HG02938 (cell line): ENCODE measurements at regions not wholly inside any gene's neighbourhood (a gene's known extent, or its start where the extent isn't known, plus 50 kb on each side); places are given as distances from the start of the nearest gene placed in this dataset.
A peak's percentile ranks its signal among the peaks of the same experiment; 100 is the strongest.
"Not testable (repeated sequence)": the region's sequence is repeated elsewhere in the genome, so short reads cannot be mapped to it uniquely, and the experiment has no call there.

Experiments used
- ATAC-seq: cut with Tn5 transposase; IDR thresholded peaks from one replicate; pipeline ENCODE4 v1.9.1; 2021; ENCODE audit warnings: mild to moderate bottlenecking, moderate library complexity; ENCODE audit not compliant: unreplicated experiment

DNA sequence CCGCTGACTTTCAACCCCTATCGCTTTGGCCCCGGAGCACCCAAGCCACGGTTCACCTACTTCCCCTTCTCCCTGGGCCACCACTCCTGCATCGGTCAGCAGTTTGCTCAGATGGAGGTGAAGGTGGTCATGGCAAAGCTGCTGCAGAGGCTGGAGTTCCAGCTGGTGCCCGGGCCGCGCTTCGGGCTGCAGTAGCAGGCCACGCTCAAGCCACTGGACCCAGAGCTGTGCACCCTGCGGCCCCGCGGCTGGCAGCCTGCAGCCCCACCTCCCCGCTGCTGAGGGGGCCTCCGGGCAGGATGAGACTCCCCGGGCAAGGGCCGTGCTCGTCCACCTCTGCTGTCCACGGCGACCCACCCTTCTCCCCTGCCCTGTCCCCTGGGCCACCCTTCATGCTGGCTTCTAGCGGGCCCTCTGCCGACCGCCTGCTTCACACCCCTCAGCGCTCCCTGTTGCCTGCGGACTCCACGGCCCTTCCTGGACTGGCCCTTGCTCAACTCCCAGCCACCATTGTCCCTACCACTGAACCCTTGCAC is 92.2 kb upstream of the TRABD2B start:
- ATAC-seq = no peak

DNA sequence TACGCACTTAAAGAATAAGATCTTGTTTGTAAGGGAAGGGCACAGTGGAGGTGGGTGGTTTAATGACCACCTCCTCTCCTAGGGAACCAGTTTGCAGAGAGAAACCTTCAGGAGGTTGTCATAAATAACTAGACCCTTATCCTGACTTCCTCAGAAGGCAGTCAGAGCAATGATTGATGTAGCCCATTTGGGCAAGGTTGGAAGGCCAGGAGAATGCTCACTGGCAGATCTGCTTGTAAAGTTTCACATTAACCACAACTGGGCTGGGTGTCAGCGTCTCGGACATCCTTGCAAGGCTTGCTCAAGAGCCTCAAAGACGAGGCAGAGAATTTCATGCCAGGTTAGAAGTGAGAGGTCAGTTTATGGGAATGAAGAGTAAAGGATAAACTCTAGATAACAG is 87.6 kb upstream of the TRABD2B start:
- no peak for ATAC-seq

DNA sequence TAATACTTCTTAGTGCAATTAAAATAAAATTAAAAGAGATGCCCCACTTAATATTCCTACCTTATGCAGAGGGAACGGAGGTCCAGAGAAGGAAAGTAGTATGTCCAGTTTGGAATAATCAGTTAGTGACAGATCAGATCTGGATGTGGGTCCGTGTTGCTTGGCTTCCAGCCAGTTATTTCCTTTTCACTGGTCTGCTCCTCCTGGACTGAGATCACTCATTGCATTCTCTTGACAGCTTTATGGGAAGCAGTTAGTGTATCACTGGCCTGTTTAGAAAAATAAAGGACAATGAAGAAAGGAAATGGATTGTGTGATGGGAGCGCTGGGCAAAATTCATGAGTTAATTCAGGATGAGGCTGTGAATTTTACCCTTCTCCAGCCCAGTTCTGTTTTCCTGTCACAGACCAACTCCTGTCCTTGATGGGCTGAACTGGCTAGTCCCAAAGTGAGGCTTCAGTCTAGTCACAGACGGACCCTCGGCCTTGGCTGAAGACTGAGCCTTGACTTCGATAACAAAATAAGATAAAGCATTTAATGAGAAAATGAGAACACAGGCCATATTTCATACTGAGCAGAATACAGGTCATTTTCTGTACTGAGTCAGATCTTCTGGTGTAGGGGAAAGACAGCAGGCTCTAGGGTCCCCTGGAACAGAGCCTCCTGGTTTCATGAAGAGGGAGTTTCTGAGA is 85.2 kb upstream of the TRABD2B start:
- no peak for ATAC-seq

DNA sequence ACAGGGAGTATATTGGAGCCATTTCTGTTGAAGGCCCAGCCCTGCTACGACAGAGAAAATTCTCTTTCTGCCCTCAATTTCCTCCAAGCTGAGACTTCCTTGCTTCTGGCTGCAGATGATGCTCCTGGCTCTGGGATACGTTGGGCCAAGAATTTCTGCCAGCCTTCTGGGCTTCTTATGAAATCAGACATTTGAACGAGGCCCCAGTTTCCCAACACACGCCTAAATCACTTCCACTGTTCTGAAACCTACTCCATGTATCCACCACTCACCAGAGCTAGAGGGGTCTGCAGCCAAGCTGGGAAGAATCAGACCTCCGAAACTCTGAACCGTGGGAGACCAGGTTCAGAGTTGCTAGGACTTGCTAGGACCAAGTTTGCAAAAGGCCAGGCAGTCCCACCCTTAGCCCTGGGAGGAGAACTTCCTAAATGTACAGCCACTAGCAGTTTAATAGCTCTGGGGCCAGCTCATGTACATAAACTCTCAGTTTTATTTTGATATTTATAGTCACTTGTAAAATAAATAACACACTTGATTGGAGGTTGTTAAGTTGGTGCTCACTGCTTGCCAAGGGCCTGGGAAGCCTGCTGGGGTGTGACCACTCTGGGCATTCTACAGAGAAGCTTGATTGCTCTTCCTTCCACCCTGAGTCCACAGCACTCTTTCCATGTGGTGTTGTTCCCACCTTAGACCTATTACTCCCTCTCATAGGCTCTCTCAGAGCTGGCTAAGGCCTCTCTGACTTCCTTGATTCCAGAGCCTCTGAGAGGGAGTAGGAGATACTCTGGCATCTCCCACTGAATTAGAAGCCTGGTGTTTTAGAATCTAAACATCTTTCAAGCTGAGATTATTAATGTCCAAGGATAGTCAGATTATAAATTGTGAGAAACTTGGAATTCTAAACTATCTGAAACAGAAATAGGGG is 83.4 kb upstream of the TRABD2B start:
- no peak for ATAC-seq

DNA sequence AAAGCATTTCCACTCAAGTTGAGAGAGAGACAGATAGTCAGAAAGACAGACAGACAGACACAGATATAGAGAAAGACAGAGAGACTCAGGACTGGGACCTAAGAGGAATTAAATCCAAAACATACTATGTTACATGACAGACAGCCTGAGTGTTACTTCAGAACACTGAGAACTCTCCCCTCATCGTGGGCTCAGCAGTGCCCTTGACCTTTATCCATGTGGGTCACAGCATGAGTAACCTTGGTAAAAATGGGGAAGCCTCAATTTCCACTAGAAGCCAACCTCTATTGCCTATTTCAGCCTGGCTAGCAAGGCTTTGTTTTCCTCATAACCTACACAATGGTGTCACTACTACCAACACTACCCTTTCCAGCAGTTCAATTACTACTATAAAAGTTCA is 81.9 kb upstream of the TRABD2B start:
- ATAC-seq = no peak

- no peak for ATAC-seq
Observed at GRCh38 chr1:48077795-48078222, 80.6 kb upstream of the TRABD2B start.

DNA sequence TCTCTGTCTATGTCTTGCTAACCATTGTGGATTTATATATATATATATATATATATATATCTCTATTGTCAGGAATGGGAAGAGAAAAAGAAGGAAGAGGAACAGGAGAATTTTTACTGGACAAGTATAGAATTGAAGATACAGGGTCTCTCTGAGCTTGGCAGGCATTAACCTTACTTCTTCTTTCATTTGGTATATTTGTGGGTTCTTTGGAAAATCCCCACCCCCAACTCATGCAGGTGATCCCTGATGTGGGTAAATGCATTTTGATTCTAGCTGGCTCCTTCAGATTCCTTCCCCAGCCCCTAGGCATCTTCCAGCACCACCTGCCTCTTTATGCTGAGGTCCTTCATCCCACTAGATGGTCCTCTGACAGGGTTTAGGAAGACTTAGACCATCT is 78.8 kb upstream of the TRABD2B start:
- ATAC-seq = no peak

DNA sequence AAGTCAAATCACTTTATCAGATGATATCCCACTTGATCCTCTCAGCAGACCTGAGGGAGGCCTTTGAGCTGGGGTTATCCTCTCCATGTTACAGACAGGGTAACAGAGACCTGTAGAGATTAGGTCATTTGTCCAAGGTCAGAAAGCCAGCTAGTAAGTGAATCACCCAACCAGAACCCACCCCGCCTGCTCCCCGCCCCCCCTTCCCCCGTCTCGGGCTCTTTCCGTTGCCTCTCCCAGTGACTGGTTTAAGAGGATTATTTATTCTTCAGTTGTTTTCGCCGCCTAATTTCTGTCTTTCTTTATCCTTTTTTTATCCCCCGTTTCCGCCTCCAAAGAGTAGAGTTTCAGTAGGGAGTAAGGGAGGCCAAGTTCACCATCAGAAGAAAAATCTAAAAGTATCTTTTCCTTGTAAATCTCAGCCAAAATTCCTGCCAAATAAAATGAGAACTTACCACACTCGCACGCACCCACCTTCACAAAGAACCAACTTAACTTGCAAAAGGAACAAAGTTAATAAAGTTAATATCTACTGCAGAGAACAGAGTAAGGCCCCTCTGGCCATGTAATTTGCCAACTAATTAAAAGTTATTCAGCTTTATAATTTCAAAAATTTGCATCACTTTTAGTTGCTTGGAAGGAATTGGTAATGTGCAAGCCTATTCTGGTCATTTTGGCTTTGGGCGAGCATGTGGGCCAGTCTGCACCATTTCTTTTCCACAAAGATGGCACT is 76.8 kb upstream of the TRABD2B start:
- no peak for ATAC-seq

- ATAC-seq = no peak
Observed at GRCh38 chr1:48071513-48071912, 74.3 kb upstream of the TRABD2B start.

GRCh38 chr1:48070396-48070750 is 73.2 kb upstream of the TRABD2B start:
- ATAC-seq = no peak

GRCh38 chr1:48069662-48070395 is 72.6 kb upstream of the TRABD2B start:
- ATAC-seq = no peak

DNA sequence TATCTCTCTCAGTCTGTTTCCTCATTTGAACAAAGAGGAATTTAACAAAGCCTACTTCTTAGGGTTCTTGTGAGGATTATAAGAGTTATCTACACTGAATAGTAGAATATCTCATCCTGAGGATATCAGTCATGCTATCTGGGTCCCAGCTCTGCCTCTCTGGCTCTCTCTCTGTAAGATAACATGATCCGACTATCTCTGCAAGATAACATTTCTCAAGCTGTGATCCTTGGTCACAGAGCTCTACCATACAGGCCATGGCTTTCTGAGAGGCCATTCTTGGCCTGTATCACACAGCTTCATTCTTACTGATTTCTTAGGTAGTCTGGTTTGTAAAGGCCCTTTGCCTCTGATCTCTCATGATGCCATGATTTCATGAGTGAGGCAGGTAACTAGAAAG is 71.0 kb upstream of the TRABD2B start:
- ATAC-seq = no peak

GRCh38 chr1:48066936-48067335 is 69.8 kb upstream of the TRABD2B start:
- no peak for ATAC-seq

DNA sequence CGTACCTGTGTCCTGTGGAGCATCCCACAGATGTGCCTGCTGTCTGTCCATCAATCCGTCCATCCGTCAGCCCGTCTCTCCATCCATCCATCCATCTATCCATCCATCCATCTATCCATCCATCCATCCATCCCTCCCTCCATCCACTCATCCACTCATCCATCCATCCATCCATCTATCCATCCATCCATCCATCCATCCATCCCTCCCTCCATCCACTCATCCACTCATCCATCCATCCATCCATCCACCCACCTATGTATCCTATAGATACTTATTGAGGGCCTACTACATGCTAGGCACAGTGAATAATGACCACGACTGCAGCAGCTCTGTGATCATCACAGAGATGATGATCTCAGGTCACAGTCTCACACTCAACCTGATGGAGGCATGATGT is 67.5 kb upstream of the TRABD2B start:
- ATAC-seq = not testable (repeated sequence)

- no peak for ATAC-seq
Observed at GRCh38 chr1:48062353-48062752, 65.2 kb upstream of the TRABD2B start.

DNA sequence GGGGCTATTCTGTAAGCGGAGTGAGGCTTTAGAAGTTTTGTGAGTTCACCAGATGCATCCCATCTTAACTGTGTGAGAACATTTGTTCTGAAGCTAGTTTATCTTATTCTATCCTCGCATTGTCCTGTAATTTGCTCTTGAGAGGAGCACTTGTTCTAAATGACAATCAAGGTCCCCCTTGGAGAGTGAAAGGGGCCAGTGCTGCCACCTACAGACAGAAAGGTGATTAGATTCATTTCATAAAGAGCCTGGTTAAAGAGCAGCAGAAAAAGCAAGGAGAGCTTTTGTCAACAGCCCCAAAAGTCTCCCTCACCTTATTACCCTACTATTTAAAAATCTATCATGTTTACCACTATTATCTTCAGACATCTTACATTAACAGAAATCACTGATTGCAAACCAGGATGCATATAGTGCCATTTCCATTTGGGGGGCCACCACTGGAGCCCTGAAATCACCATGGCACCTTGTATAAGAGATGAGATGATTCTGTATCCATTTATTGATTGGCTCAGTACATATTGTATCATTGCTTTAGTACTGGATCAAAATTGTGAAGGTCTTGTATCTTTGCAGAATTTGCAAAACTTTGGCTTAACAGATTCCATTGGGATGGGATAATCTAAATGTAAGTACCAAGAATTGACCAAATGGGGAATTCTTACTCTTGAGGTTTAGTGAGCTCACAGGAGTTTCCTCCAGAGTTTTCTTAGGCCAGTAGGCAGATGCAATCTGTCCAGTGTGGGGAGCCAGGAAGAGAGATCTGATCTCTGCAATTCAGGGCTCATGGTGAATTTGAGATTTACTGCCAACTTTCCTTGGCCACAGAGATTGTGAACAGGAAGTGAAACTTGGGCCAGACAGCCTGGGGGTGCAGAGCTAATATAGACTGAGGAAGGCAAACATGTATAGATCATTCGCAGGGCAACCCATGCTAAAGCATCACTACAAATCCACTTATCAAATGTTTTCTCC is 64.3 kb upstream of the TRABD2B start:
- peak; percentile 78 for ATAC-seq

DNA sequence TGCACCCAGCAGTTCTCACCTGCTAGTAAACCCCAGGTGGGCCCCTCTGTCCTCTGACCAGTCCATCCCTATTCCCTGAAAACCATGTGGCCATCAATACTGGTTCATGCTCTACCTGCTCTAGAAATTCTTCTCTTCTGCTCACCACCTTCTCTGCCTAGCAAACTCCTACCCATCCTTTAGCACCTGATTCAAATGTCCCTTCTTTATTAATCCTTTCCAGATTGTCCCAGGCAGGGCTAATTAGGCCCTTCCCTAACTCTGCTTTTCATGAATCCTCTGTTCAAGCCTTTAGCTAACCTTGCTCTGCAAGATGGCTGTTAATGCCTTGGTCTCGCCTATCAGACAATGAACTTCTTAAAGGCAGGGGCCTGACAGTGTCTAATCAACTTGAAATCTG is 62.1 kb upstream of the TRABD2B start:
- no peak for ATAC-seq

DNA sequence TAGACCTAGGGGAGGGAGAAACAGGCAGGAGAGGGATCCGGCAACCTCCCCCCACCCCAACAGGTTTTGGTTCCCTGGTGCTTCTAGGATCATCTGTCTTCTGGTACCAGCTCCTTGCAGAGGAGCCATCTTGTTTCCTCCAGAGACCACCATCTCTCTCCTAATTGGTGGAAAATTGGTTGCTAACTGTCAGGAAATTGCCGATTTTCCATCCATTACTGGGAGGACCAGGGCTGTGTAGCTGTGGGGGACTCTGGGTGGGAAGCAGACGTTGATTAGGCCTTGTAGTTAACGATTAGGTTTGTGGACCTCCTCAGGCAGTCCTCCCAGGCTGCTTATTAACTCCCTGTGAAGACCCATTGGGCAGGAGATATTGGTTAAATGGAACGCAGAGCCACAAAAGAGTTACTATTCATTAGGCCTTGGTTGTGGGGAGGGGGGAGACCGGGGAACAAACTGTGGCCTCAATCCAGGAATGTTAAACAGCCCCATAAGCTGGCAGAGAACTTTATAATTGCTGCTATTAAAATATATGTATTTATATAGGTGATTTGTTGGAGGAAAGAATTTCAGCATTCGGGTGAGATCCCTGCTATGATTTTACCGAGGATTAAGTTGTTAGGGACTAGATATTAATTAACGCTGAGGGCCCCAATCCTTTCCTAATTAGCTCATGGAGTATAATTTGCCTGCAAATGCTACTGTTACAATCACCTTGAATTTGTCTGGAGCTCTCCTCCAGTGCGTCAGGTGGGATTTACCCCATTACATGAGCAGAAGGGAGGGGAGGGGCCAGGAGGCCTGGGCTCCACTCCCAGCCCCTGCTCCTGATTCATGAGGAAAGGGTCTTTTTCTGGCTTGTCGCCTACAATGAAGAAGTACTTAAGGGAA is 61.2 kb upstream of the TRABD2B start:
- no peak for ATAC-seq

GRCh38 chr1:48057249-48057648 is 60.1 kb upstream of the TRABD2B start:
- no peak for ATAC-seq
